KOPT-K1 (cell line): ENCODE measurements at regions not wholly inside any gene's neighbourhood (a gene's known extent, or its start where the extent isn't known, plus 50 kb on each side); places are given as distances from the start of the nearest gene placed in this dataset.
"Not testable (repeated sequence)": the region's sequence is repeated elsewhere in the genome, so short reads cannot be mapped to it uniquely, and the experiment has no call there.

Experiments
- H3K27ac ChIP-seq: fragments of 200-600 bp; sonication (generic); 2 replicates; pipeline ENCODE4 v1.5.1; 2016; ENCODE audit warnings: antibody characterized with exemption, mild to moderate bottlenecking, low read depth, low read length; ENCODE audit not compliant: poor library complexity, severe bottlenecking
- H3K36me3 ChIP-seq: fragments of 200-600 bp; sonication (generic); 2 replicates; pipeline ENCODE4 v1.5.1; 2017; ENCODE audit warnings: antibody characterized with exemption, mild to moderate bottlenecking, low read length, moderate library complexity; ENCODE audit not compliant: insufficient read depth
- H3K9me3 ChIP-seq: fragments of 200-600 bp; sonication (generic); 2 replicates; pipeline ENCODE4 v1.5.1; 2017; ENCODE audit warnings: antibody characterized with exemption, low read length, mild to moderate bottlenecking; ENCODE audit not compliant: insufficient read depth, poor library complexity, severe bottlenecking

DNA sequence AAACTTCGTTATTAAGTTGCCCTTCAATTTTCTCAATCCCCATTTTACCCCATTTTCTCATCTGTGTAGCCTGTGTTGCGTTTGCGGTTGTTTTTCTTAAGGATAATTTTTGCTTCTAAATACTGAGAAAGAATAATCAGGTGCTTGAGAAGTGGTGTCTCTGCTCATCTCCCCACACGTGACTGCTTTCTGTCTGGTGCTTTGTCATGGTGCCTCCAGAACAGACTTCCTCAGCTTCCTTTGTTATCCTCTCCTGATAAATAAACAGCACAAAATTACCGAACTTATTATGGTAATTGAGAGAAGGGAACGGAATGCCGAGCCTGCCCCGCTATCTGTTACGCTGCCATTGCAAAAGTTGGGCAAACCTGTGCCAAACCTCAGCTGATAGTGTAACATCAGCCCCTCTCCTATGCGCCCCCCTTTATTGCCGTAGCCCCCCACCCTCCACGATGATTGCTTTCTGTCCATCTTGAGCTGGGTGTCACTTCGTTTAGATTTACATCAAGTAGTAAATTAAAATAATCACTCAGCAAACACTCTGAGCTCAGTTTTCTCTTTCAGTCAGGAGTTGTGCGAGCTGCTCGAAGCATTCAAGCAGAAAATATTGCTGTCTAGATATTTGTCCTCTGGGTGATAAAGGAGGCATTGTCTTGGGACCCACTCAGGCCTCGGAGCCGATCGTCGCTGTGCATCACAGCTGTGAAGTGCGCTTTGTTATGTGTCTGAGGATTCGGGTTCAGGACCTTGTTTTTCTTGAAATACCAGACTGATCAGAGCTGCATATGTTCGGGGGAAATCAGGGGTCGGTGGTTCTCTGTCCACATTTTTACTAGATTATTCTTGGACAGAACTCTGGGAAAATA is 1008.5 kb upstream of the FANCL start:
- H3K27ac ChIP-seq, result no peak overlapping the region
- H3K9me3 ChIP-seq, result no peaks in the 10 kb centered on the region
- H3K36me3 ChIP-seq, result no peaks in the 10 kb centered on the region

DNA sequence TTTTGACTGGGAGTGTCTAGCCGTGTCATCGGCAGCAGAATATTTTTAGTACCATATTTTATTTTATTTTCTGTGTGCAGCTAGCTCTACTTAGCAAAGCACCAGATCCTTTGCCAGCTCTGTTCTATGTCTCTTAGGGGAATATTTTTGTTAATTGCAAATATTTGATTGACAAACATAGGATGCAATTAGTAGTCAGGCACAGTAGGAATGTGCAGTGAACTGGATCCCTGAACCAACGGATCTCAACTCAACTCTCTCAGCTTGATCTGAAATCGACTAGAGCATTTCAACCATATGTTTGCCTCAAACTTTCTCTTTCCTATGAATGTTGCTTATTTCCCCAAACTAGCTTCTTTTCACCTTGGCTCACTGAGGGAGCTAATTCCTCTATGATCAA is 998.0 kb upstream of the FANCL start:
- Histone ChIP-seq H3K36me3 (no peaks in the 10 kb centered on the region), H3K27ac (no peak overlapping the region), H3K9me3 (no peaks in the 10 kb centered on the region)

DNA sequence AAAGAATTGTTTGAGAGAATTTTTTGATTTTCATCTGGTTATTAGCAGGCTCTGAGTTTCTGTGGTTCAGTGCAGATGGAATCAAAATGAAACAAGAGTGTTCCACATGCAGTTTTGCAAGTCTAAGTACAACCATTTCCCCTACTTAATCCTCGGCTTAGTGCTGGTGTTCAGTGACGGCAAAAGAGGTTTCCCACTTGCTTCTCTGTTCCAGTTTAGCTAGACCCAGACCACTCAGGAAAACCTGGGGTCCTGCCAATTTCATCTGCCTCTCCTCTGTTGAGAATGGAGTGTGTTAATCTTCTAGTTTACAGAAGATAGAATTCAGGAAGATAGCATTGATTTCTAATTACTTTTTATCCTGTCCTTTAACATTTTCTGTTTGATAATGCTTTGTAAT is 996.2 kb upstream of the FANCL start:
- Histone ChIP-seq H3K36me3 (no peaks in the 10 kb centered on the region), H3K27ac (no peak overlapping the region), H3K9me3 (no peaks in the 10 kb centered on the region)

DNA sequence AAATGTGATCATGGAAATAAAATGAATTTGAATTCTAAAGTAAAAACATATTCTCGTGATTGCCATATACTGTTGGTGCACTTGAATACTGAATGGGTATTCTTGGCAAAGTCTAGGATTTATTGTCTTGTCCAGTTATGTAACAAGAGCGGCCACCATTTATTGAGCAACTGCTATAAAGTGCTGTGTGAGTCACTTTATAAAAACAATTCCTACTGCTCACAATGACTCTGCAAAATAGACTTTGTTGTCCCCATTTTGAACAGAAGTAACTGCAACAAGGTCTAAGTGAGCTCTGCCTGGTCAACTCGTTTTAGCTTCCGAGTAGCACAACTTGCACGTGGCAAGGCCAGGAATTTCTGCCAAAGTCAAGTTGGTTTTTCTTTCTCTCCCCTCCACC is 995.6 kb upstream of the FANCL start:
- no peak overlapping the region for H3K27ac ChIP-seq
- H3K36me3 ChIP-seq, result no peaks in the 10 kb centered on the region

DNA sequence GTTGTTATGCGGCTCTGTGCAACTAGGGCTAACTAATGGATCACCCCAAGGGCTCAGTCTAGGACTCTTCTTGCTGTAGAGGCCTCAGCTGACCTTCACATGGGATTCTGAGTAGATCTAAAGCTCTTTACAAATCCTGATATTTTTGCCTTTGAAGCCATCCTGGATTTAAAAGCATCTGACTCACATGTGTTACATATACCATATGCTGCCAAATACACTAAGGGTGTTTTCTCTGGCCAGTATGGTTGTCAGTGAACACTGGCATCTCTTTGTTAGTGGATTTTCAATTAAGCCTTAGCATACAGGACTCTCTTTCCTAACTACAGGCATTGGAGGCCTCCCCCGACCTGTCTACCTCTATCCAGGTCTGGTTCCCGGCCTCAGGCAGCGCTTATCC is 992.8 kb upstream of the FANCL start:
- no peak overlapping the region for H3K27ac ChIP-seq
- no peaks in the 10 kb centered on the region for H3K36me3 ChIP-seq
- no peaks in the 10 kb centered on the region for H3K9me3 ChIP-seq

More for the DNA sequence above, 995.6 kb upstream of the FANCL start:
- no peaks in the 10 kb centered on the region for H3K9me3 ChIP-seq

DNA sequence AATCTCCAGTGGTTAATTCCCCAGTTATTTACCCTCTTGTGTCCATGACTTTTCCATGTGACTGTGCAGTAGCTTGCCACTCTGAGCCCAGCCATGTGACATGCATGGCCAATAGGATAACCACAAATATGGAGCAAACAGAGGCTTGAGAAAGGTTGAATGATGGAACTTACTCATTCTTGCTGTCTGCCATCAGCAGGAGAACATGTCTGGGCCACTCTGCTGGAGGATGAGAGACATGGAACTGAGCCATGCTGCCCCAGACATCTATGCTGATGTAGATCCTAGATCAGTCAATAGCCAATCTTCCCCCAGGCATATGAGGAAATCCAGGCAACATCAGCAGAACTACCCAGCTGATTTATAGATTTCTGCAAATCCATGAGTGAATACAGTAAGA is 992.3 kb upstream of the FANCL start:
- Histone ChIP-seq H3K36me3 (no peaks in the 10 kb centered on the region), H3K27ac (no peak overlapping the region), H3K9me3 (no peaks in the 10 kb centered on the region)

DNA sequence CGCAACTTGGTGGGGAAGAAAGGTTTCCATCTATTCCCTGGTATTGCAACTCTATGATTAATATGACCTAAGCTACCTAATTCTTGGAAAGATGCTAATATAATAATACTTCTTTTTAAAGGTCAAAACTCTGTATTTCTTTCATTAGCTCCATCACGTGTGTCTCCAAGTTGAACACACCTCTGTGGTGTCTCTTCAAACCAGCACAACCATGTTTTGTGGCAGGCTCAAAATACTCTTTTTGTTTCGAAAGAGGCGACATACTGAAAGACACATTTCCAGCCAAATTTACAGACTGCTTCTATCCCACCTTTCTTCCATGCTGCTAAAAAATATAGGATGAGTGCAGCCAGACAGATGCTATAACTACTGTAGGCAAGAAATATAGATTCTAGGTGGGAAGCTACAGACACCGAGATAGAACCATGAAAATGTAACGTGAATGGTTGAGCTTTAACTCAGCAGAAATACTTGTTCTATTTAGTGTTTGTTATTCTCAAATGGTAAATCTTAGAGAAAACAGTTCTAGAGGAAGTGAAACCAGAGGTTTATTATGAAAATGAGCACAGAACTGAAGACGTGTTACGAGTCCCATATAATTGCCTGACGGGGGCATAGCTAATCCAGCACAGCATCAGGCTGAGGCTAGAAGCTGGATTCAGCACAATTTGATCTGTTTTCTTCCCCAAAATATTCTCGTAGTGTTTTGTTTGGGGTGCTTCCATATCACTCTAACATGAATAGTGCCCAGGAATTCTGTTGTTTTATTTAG is 991.5 kb upstream of the FANCL start:
- Histone ChIP-seq H3K36me3 (no peaks in the 10 kb centered on the region), H3K27ac (no peak overlapping the region)

DNA sequence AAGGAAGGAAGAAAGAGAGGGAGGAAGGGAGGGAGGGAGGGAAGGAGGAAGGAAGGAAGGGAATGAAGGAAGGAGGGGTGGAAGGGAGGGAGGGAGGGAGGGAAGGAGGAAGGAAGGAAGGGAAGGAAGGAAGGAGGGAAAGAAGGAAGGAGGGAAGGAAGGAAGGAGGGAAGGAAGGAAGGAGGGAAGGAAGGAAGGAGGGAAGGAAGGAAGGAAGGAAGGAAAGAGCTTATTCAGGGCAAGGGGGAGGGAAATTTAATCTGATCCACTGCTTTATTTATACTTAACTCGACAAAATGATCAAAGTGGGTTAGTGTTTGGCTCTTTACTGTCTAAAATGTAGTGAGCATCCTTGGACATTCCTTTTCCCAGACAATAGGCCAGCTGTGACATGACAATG is 985.2 kb upstream of the FANCL start:
- not testable (repeated sequence) for H3K27ac ChIP-seq, H3K36me3 ChIP-seq, H3K9me3 ChIP-seq

More for the DNA sequence above, 991.5 kb upstream of the FANCL start:
- H3K9me3 ChIP-seq, result no peaks in the 10 kb centered on the region

DNA sequence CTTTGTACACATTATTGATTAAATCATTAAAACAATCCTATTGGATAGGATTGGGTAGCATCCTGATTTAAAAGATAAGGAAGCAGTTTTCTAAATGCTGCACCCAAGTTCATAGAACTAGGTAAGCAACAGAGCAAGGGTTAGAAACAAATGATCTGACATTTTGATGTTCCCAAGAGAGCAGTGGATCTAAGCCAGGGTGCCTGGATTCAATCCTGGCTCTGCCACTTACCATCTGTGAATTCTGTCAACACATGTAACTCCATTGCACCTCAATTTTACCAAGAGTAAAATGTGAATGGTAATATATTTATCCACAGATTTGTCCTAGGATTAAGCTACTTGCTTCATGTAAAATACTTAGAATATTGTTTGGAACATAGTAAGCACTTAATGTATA is 982.6 kb upstream of the FANCL start:
- Histone ChIP-seq H3K9me3 (no peaks in the 10 kb centered on the region), H3K27ac (no peak overlapping the region), H3K36me3 (no peaks in the 10 kb centered on the region)

DNA sequence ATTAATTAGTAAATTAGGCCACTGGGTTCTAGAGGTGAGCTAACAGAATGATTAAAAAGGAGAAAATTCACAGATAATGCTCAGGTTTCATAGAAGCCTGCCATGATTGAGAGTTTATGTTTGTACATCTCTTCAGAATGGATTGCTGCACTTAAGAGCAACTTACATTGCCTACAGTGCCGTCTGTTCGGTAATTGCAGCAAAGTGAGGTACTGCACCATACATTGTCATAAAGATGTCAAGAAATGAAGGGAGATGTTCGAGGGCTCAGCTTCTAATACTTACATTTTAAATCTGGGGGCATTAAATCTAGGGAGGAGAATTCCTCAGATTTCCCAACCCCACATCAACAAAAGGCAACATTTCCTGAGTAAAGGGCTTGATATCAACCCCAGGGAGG is 976.2 kb upstream of the FANCL start:
- Histone ChIP-seq H3K27ac (no peak overlapping the region), H3K36me3 (no peaks in the 10 kb centered on the region), H3K9me3 (no peaks in the 10 kb centered on the region)

DNA sequence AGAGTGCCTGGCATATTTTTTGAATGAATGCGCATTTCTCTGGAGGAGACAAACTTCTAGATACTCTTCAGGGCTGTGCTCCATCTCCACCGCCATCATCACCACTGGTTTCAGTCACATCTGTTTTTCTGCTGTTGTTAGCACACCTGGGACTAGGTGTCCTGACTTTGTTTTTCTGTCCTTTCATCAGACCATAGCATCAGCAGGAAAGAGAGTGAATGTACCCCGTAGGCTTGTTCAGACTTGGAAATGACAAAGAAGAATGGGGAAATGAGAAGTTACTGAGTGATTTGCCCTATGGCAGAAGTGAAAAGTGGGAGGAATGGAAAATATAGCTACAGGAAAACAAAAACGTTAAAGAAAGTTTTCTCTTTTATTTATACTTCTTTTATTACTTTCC is 965.2 kb upstream of the FANCL start:
- H3K27ac ChIP-seq, result no peak overlapping the region
- no peaks in the 10 kb centered on the region for H3K36me3 ChIP-seq
- H3K9me3 ChIP-seq, result no peaks in the 10 kb centered on the region

DNA sequence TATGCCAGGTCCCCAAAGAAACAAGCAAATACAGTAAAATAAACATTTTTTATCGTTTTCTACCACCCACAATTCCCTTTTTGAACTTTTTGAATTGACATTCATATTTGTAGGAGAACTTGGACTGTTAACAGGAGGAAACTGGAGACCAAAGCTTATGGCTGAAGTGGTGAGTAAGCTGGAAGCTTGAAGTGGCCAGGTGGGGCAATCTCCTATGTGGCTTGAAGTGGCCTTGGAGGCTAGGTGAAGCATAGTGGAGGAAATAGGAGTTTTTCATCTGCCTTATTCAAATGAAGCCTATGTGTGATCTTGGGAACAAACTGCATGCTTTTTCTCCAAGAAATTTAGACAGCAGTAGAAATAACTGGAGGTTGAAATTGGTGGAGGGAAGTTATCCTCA is 962.9 kb upstream of the FANCL start:
- peaks cover 6% of the 10 kb centered on the region for H3K9me3 ChIP-seq
- H3K36me3 ChIP-seq, result no peaks in the 10 kb centered on the region
- no peak overlapping the region for H3K27ac ChIP-seq

DNA sequence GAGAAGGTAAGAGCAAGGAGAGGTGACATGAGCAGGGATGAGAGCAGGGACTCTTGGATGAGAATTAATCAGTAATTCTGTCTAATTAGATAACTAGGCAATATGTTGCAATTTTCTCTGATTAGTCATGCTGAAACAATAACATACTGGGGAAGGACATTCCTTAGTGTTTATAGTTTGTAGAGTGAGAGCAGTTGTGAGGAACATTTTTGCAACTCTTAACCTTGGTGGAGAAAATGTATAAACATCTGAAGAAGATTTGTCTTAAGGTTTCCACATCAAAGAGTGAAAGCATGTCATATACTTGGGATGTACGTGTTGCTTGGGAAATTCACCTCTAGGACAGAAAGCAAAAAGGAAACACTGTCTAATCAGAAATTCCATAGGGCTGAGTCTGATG is 955.4 kb upstream of the FANCL start:
- Histone ChIP-seq H3K9me3 (peaks cover 8% of the 10 kb centered on the region), H3K36me3 (no peaks in the 10 kb centered on the region), H3K27ac (no peak overlapping the region)

DNA sequence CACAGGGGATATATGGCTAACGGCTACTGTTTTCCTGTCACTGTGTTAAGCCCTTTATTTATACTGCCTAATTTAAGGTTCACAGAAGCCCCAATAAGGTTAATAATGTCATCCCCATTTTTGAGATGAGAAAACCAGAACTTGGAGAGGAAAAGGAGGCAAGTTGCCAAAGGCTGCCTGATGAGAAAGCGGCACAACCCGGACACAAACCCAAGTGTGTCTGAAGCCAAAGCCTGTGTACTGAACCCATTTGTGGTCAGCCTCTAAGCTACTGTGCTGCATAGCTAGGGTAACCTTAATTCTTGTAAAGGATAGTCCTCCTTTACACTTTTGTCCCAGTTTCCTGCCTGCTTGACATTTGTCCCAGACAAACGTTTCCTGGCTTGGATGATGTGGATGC is 954.7 kb upstream of the FANCL start:
- Histone ChIP-seq H3K9me3 (peaks cover 8% of the 10 kb centered on the region), H3K27ac (no peak overlapping the region), H3K36me3 (no peaks in the 10 kb centered on the region)

DNA sequence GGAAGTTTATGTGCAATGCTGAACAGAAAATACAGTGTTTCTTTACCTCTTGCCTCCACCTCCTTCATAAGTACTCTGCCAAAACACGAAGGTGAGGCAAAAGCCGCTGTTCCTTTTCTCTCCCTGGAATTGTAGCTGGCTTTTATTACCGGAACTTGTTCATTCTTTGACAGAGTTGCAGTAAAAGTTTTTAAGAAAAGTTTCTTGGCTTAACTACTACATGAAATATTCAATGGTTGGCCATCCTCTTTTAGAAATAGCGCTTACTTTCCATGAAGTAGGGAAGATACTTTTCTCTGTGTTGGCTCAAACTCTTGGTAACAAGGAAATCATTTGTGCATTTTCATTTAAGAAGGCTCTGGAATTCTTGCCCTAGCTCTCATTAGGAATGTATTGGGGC is 950.7 kb upstream of the FANCL start:
- no peaks in the 10 kb centered on the region for H3K36me3 ChIP-seq

DNA sequence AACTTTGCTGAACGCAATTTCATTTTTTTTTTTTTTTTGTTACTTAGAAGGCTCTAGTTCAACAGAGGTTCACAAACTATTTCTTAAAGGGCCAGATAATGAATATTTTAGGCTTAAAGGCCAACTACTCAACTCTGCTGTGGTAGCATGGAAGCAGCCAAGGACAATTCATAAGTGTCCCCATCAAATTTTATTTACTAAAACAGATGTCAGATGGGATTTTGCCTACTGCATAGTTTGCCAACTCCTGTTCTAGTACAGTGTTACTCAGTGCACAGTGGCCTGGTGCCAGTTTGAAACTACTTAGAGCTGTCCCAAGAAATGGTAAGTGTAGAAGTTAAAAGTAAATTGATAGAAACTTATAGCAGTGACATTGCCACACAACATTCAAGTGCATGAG is 949.4 kb upstream of the FANCL start:
- H3K36me3 ChIP-seq, result no peaks in the 10 kb centered on the region
- H3K9me3 ChIP-seq, result no peaks in the 10 kb centered on the region
- no peak overlapping the region for H3K27ac ChIP-seq

More for the DNA sequence above, 950.7 kb upstream of the FANCL start:
- H3K9me3 ChIP-seq, result no peaks in the 10 kb centered on the region
- no peak overlapping the region for H3K27ac ChIP-seq
